ENCODE measurements at regions not wholly inside any gene's neighbourhood (a gene's known extent, or its start where the extent isn't known, plus 50 kb on each side); places are given as distances from the start of the nearest gene placed in this dataset.

GRCh38 chr7:124667312-124668153, 98.1 kb downstream of the GPR37 start:
- H3K9me3 ChIP-seq (ENCODE audit: low read length): no peaks in the 10 kb centered on the region
- no peaks in the 10 kb centered on the region for H3K4me1 ChIP-seq (ENCODE audit: insufficient read depth, low read length)
- H3K27ac ChIP-seq (ENCODE audit: low read depth, low read length): no peak overlapping the region
- H3K9ac ChIP-seq (ENCODE audit: low read length): no peak overlapping the region
- H3K4me3 ChIP-seq (ENCODE audit: low read depth in 1 of 2, low read length in 2 of 2): no peak overlapping the region
- H3K27me3 ChIP-seq (ENCODE audit: control insufficient read depth in 1 of 2, insufficient read depth in 2 of 2, low read length in 2 of 2): no peaks in the 10 kb centered on the region
- no peaks in the 10 kb centered on the region for H3K36me3 ChIP-seq (ENCODE audit: insufficient read depth, low read length)

- Histone ChIP-seq H3K27ac (ENCODE audit: low read depth, low read length) (no peak overlapping the region), H3K9ac (ENCODE audit: low read length) (no peak overlapping the region), H3K4me1 (ENCODE audit: insufficient read depth, low read length) (no peaks in the 10 kb centered on the region), H3K27me3 (ENCODE audit: control insufficient read depth in 1 of 2, insufficient read depth in 2 of 2, low read length in 2 of 2) (no peaks in the 10 kb centered on the region), H3K4me3 (ENCODE audit: low read depth in 1 of 2, low read length in 2 of 2) (no peak overlapping the region), H3K36me3 (ENCODE audit: insufficient read depth, low read length) (no peaks in the 10 kb centered on the region), H3K9me3 (ENCODE audit: low read length) (no peaks in the 10 kb centered on the region)
Observed at GRCh38 chr7:124662937-124663336, 102.7 kb downstream of the GPR37 start.

GRCh38 chr7:124662372-124662771, 103.2 kb downstream of the GPR37 start:
- H3K4me3 ChIP-seq (ENCODE audit: low read depth in 1 of 2, low read length in 2 of 2): no peak overlapping the region
- no peaks in the 10 kb centered on the region for H3K36me3 ChIP-seq (ENCODE audit: insufficient read depth, low read length)
- H3K9me3 ChIP-seq (ENCODE audit: low read length): no peaks in the 10 kb centered on the region
- H3K9ac ChIP-seq (ENCODE audit: low read length): no peak overlapping the region
- no peaks in the 10 kb centered on the region for H3K4me1 ChIP-seq (ENCODE audit: insufficient read depth, low read length)
- no peak overlapping the region for H3K27ac ChIP-seq (ENCODE audit: low read depth, low read length)
- H3K27me3 ChIP-seq (ENCODE audit: control insufficient read depth in 1 of 2, insufficient read depth in 2 of 2, low read length in 2 of 2): no peaks in the 10 kb centered on the region

- Histone ChIP-seq H3K9me3 (ENCODE audit: low read length) (no peaks in the 10 kb centered on the region), H3K27ac (ENCODE audit: low read depth, low read length) (no peak overlapping the region), H3K27me3 (ENCODE audit: control insufficient read depth in 1 of 2, insufficient read depth in 2 of 2, low read length in 2 of 2) (no peaks in the 10 kb centered on the region), H3K4me1 (ENCODE audit: insufficient read depth, low read length) (no peaks in the 10 kb centered on the region), H3K9ac (ENCODE audit: low read length) (no peak overlapping the region), H3K4me3 (ENCODE audit: low read depth in 1 of 2, low read length in 2 of 2) (no peak overlapping the region), H3K36me3 (ENCODE audit: insufficient read depth, low read length) (no peaks in the 10 kb centered on the region)
Observed at GRCh38 chr7:124655990-124656389, 109.6 kb downstream of the GPR37 start.

- Histone ChIP-seq H3K9ac (ENCODE audit: low read length) (no peak overlapping the region), H3K36me3 (ENCODE audit: insufficient read depth, low read length) (no peaks in the 10 kb centered on the region), H3K4me3 (ENCODE audit: low read depth in 1 of 2, low read length in 2 of 2) (no peak overlapping the region), H3K9me3 (ENCODE audit: low read length) (no peaks in the 10 kb centered on the region), H3K4me1 (ENCODE audit: insufficient read depth, low read length) (no peaks in the 10 kb centered on the region), H3K27ac (ENCODE audit: low read depth, low read length) (no peak overlapping the region), H3K27me3 (ENCODE audit: control insufficient read depth in 1 of 2, insufficient read depth in 2 of 2, low read length in 2 of 2) (no peaks in the 10 kb centered on the region)
Observed at GRCh38 chr7:124652237-124652636, 113.4 kb downstream of the GPR37 start.

- H3K36me3 ChIP-seq (ENCODE audit: insufficient read depth, low read length): no peaks in the 10 kb centered on the region
- H3K4me1 ChIP-seq (ENCODE audit: insufficient read depth, low read length): no peaks in the 10 kb centered on the region
- no peaks in the 10 kb centered on the region for H3K27me3 ChIP-seq (ENCODE audit: control insufficient read depth in 1 of 2, insufficient read depth in 2 of 2, low read length in 2 of 2)
- H3K27ac ChIP-seq (ENCODE audit: low read depth, low read length): no peak overlapping the region
- no peak overlapping the region for H3K9ac ChIP-seq (ENCODE audit: low read length)
- H3K4me3 ChIP-seq (ENCODE audit: low read depth in 1 of 2, low read length in 2 of 2): no peak overlapping the region
- H3K9me3 ChIP-seq (ENCODE audit: low read length): no peaks in the 10 kb centered on the region
Observed at GRCh38 chr7:124651136-124651535, 114.5 kb downstream of the GPR37 start.

GRCh38 chr7:124649397-124650014, 116.1 kb downstream of the GPR37 start:
- Histone ChIP-seq H3K4me1 (ENCODE audit: insufficient read depth, low read length) (no peaks in the 10 kb centered on the region), H3K27ac (ENCODE audit: low read depth, low read length) (no peak overlapping the region), H3K36me3 (ENCODE audit: insufficient read depth, low read length) (no peaks in the 10 kb centered on the region), H3K9me3 (ENCODE audit: low read length) (no peaks in the 10 kb centered on the region), H3K9ac (ENCODE audit: low read length) (no peak overlapping the region), H3K4me3 (ENCODE audit: low read depth in 1 of 2, low read length in 2 of 2) (no peak overlapping the region), H3K27me3 (ENCODE audit: control insufficient read depth in 1 of 2, insufficient read depth in 2 of 2, low read length in 2 of 2) (no peaks in the 10 kb centered on the region)

GRCh38 chr7:124647630-124648306, 117.8 kb downstream of the GPR37 start:
- no peak overlapping the region for H3K27ac ChIP-seq (ENCODE audit: low read depth, low read length)
- H3K4me1 ChIP-seq (ENCODE audit: insufficient read depth, low read length): no peaks in the 10 kb centered on the region
- H3K9me3 ChIP-seq (ENCODE audit: low read length): no peaks in the 10 kb centered on the region
- H3K4me3 ChIP-seq (ENCODE audit: low read depth in 1 of 2, low read length in 2 of 2): no peak overlapping the region
- no peaks in the 10 kb centered on the region for H3K27me3 ChIP-seq (ENCODE audit: control insufficient read depth in 1 of 2, insufficient read depth in 2 of 2, low read length in 2 of 2)
- H3K36me3 ChIP-seq (ENCODE audit: insufficient read depth, low read length): no peaks in the 10 kb centered on the region
- H3K9ac ChIP-seq (ENCODE audit: low read length): no peak overlapping the region

GRCh38 chr7:124645704-124646103, 119.9 kb downstream of the GPR37 start:
- H3K9me3 ChIP-seq (ENCODE audit: low read length): no peaks in the 10 kb centered on the region
- no peak overlapping the region for H3K9ac ChIP-seq (ENCODE audit: low read length)
- no peak overlapping the region for H3K27ac ChIP-seq (ENCODE audit: low read depth, low read length)
- H3K36me3 ChIP-seq (ENCODE audit: insufficient read depth, low read length): no peaks in the 10 kb centered on the region
- no peaks in the 10 kb centered on the region for H3K27me3 ChIP-seq (ENCODE audit: control insufficient read depth in 1 of 2, insufficient read depth in 2 of 2, low read length in 2 of 2)
- H3K4me3 ChIP-seq (ENCODE audit: low read depth in 1 of 2, low read length in 2 of 2): no peak overlapping the region
- no peaks in the 10 kb centered on the region for H3K4me1 ChIP-seq (ENCODE audit: insufficient read depth, low read length)

GRCh38 chr7:124643311-124643811, 122.2 kb downstream of the GPR37 start:
- Histone ChIP-seq H3K4me1 (ENCODE audit: insufficient read depth, low read length) (no peaks in the 10 kb centered on the region), H3K4me3 (ENCODE audit: low read depth in 1 of 2, low read length in 2 of 2) (no peak overlapping the region), H3K9me3 (ENCODE audit: low read length) (no peaks in the 10 kb centered on the region), H3K9ac (ENCODE audit: low read length) (no peak overlapping the region), H3K36me3 (ENCODE audit: insufficient read depth, low read length) (no peaks in the 10 kb centered on the region), H3K27me3 (ENCODE audit: control insufficient read depth in 1 of 2, insufficient read depth in 2 of 2, low read length in 2 of 2) (no peaks in the 10 kb centered on the region), H3K27ac (ENCODE audit: low read depth, low read length) (no peak overlapping the region)

- Histone ChIP-seq H3K9ac (ENCODE audit: low read length) (no peak overlapping the region), H3K4me3 (ENCODE audit: low read depth in 1 of 2, low read length in 2 of 2) (no peak overlapping the region), H3K4me1 (ENCODE audit: insufficient read depth, low read length) (no peaks in the 10 kb centered on the region), H3K36me3 (ENCODE audit: insufficient read depth, low read length) (no peaks in the 10 kb centered on the region), H3K27me3 (ENCODE audit: control insufficient read depth in 1 of 2, insufficient read depth in 2 of 2, low read length in 2 of 2) (no peaks in the 10 kb centered on the region), H3K27ac (ENCODE audit: low read depth, low read length) (no peak overlapping the region), H3K9me3 (ENCODE audit: low read length) (no peaks in the 10 kb centered on the region)
Observed at GRCh38 chr7:124635416-124635815, 130.2 kb downstream of the GPR37 start.
